K562 (cell line): ENCODE measurements at regions not wholly inside any gene's neighbourhood (a gene's known extent, or its start where the extent isn't known, plus 50 kb on each side); places are given as distances from the start of the nearest gene placed in this dataset.

ENCODE experiments used
- ATAC-seq: fragments of 200-7000 bp; cut with Tn5 transposase; 3 replicates; pipeline ENCODE4 v1.9.1; 2020; ENCODE audit warnings: moderate library complexity
- BruUV-seq: library from RNA; stranded (reverse); fragments of 400-500 nt; replicated peaks from 2 replicates; lab custom pipeline; 2021; lab: Mats Ljungman, UMichigan
- CTCF ChIA-PET: fragments of 300-600 bp; formaldehyde crosslinking; extraction: SDS; loops from one replicate; lab custom pipeline; 2021; ENCODE audit warnings: low intra/inter-chr PET ratio; lab: Yijun Ruan, JAX
- POLR2A ChIA-PET: fragments of 300-600, 350-650 bp; sonication (Branson Sonifier 250); formaldehyde crosslinking; extraction: SDS; loops from one replicate; lab custom pipeline; 2021; ENCODE audit warnings: antibody characterized with exemption, inconsistent platforms; lab: Yijun Ruan, JAX
- DNase-seq, 4 experiments: peaks; one replicate each; pipeline versions ENCODE4 v3.0.0 to v3.0.0-alpha.2; 2011 to 2018; ENCODE audit warnings: low spot score in 3 of 4, mixed read lengths in 3 of 4; ENCODE audit errors: extremely low read depth in 1 of 4
- FAIRE-seq: peaks from 2 replicates; lab custom pipeline; 2011; peaks lifted over from hg19 to GRCh38; lab: Jason Lieb, UNC
- H2AFZ ChIP-seq: 2 replicates; pipeline ENCODE4 v1.6.0; 2011; ENCODE audit warnings: low read depth, low read length, control low read depth, inconsistent platforms
- H3K27ac ChIP-seq: fragments of 200-600 bp; 3 replicates; pipeline ENCODE4 v1.8.0; 2011; ENCODE audit warnings: low read depth, mild to moderate bottlenecking, control low read depth, inconsistent platforms, low read length, moderate library complexity, mixed read lengths; ENCODE audit errors: extremely low read depth
- H3K27me3 ChIP-seq, 2 experiments: fragments of 300-600 bp in 1 of 2; 2 replicates in 1 of 2; 3 replicates in 1 of 2; pipeline versions ENCODE4 v1.6.0 to v1.8.0; 2011; ENCODE audit warnings: inconsistent platforms in 2 of 2, low read length in 2 of 2, mild to moderate bottlenecking in 1 of 2, mixed read lengths in 1 of 2, moderate library complexity in 1 of 2; ENCODE audit not compliant: control insufficient read depth in 2 of 2, insufficient read depth in 2 of 2
- H3K36me3 ChIP-seq: fragments of 300-600 bp; 3 replicates; pipeline ENCODE4 v1.8.0; 2011; ENCODE audit warnings: mild to moderate bottlenecking, low read length, inconsistent platforms; ENCODE audit not compliant: control insufficient read depth, insufficient read depth
- H3K4me1 ChIP-seq, 2 experiments: fragments of 200-600 bp in 1 of 2; replicated peaks in 1 of 2; 2 replicates in 1 of 2; 3 replicates in 1 of 2; pipeline versions ENCODE4 v1.5.1 to v1.8.0; 2011; ENCODE audit warnings: inconsistent platforms in 2 of 2, low read length in 2 of 2, mild to moderate bottlenecking in 1 of 2, mixed read lengths in 1 of 2, moderate library complexity in 1 of 2; ENCODE audit not compliant: control insufficient read depth in 2 of 2, insufficient read depth in 2 of 2
- H3K4me2 ChIP-seq: 2 replicates; pipeline ENCODE4 v1.6.1; 2011; ENCODE audit warnings: low read length, control low read depth, inconsistent platforms, mixed read lengths; ENCODE audit not compliant: insufficient read depth
- H3K4me3 ChIP-seq: fragments of 200-600 bp; sonication (generic), shearing (Covaris generic); 2 replicates; pipeline ENCODE4 v1.5.1; 2016; ENCODE audit warnings: control low read depth, inconsistent platforms
- H3K79me2 ChIP-seq: fragments of 200-600 bp; 3 replicates; pipeline ENCODE4 v1.8.0; 2011; ENCODE audit warnings: low read length, inconsistent platforms; ENCODE audit not compliant: control insufficient read depth, insufficient read depth
- H3K9ac ChIP-seq, 2 experiments: 2 replicates each; pipeline versions ENCODE4 v1.6.0 to v1.6.1; 2011; ENCODE audit warnings: low read depth in 2 of 2, low read length in 2 of 2, control low read depth in 1 of 2, inconsistent platforms in 1 of 2, mild to moderate bottlenecking in 1 of 2, mixed read lengths in 1 of 2; ENCODE audit not compliant: insufficient read depth in 1 of 2
- H3K9me1 ChIP-seq: one replicate; pipeline ENCODE4 v1.6.0; 2011; ENCODE audit warnings: inconsistent platforms, mild to moderate bottlenecking, low read length, moderate library complexity; ENCODE audit not compliant: control insufficient read depth, insufficient read depth
- H3K9me3 ChIP-seq: replicated peaks from 2 replicates; pipeline ENCODE4 v1.5.1; 2011; ENCODE audit warnings: low read depth, low read length, inconsistent platforms; ENCODE audit not compliant: control insufficient read depth, insufficient read depth
- H4K20me1 ChIP-seq: replicated peaks from 2 replicates; pipeline ENCODE4 v1.6.1; 2011; ENCODE audit warnings: low read length, inconsistent platforms, mixed read lengths; ENCODE audit not compliant: control insufficient read depth, insufficient read depth
- ADNP ChIP-seq: fragments of 200-800 bp; sonication (Bioruptor generic); IDR thresholded peaks from 2 replicates; pipeline ENCODE4 v1.6.1; 2016; ENCODE audit warnings: missing genetic modification characterization, missing compliant biosample characterization
- FIP1L1 ChIP-seq: fragments of 200-400 bp; formaldehyde crosslinking; IDR thresholded peaks from 2 replicates; pipeline ENCODE4 v1.6.1; 2018; ENCODE audit warnings: mild to moderate bottlenecking, low read depth, low read length; ENCODE audit not compliant: poor library complexity, severe bottlenecking
- HINFP ChIP-seq: fragments of 450-650 bp; conservative IDR thresholded peaks from 2 replicates; pipeline ENCODE4 v1.6.1; 2016; ENCODE audit warnings: missing genetic modification characterization, low read depth, mild to moderate bottlenecking, control low read depth, missing compliant biosample characterization
- LARP7 ChIP-seq: fragments of 450-650 bp; IDR thresholded peaks from 2 replicates; pipeline ENCODE4 v1.6.1; 2016
- MAFF ChIP-seq: IDR thresholded peaks from 2 replicates; pipeline ENCODE4 v1.6.1; 2012; ENCODE audit warnings: low read length, improper control_type of control experiment
- NR2C1 ChIP-seq, 2 experiments: fragments of 450-650 bp; IDR thresholded peaks; 2 replicates each; pipeline ENCODE4 v1.6.1; 2017; ENCODE audit warnings: mild to moderate bottlenecking in 2 of 2, antibody characterized with exemption in 1 of 2, inconsistent platforms in 1 of 2, missing compliant biosample characterization in 1 of 2, missing genetic modification characterization in 1 of 2
- POLR2AphosphoS5 ChIP-seq: IDR thresholded peaks from 2 replicates; pipeline ENCODE4 v1.6.1; 2011; ENCODE audit warnings: mild to moderate bottlenecking, low read depth, low read length, moderate library complexity; ENCODE audit not compliant: control insufficient read depth, insufficient read depth
- RUNX1 ChIP-seq: sonication (generic); IDR thresholded peaks from 2 replicates; pipeline ENCODE4 v1.6.1; 2016; ENCODE audit warnings: antibody characterized with exemption, low read depth
- SIN3B ChIP-seq: fragments of 450-650 bp; IDR thresholded peaks from 2 replicates; pipeline ENCODE4 v1.6.1; 2017; ENCODE audit warnings: low read depth, mild to moderate bottlenecking, moderate library complexity
- SMARCC2 ChIP-seq: fragments of 450-650 bp; IDR thresholded peaks from 2 replicates; pipeline ENCODE4 v1.6.1; 2017; ENCODE audit warnings: antibody characterized with exemption, moderate library complexity, mild to moderate bottlenecking, low read depth
- THRA ChIP-seq: fragments of 450-650 bp; IDR thresholded peaks from 2 replicates; pipeline ENCODE4 v1.6.1; 2017; ENCODE audit warnings: mild to moderate bottlenecking, moderate library complexity
- ZBTB49 ChIP-seq: sonication (generic); formaldehyde crosslinking; IDR thresholded peaks from 2 replicates; pipeline ENCODE4 v1.8.0; 2022; ENCODE audit warnings: missing genetic modification reagents, mild to moderate bottlenecking, borderline replicate concordance
- ZNF212 ChIP-seq: fragments of 450-650 bp; formaldehyde crosslinking; IDR thresholded peaks from 2 replicates; pipeline ENCODE4 v1.4.0; 2020; ENCODE audit warnings: mild to moderate bottlenecking
- ZNF395 ChIP-seq: fragments of 200-800 bp; sonication (Bioruptor generic); IDR thresholded peaks from 2 replicates; pipeline ENCODE4 v1.6.1; 2017; ENCODE audit warnings: missing genetic modification characterization, missing compliant biosample characterization
- ZNF408 ChIP-seq: fragments of 250-450 bp; sonication (Bioruptor Pico); IDR thresholded peaks from 2 replicates; pipeline ENCODE4 v1.4.0; 2020; ENCODE audit warnings: low read depth, mild to moderate bottlenecking, moderate library complexity
- ZNF551 ChIP-seq: fragments of 250-450 bp; sonication (Bioruptor Pico); IDR thresholded peaks from 2 replicates; pipeline ENCODE4 v1.5.0; 2021; ENCODE audit warnings: mild to moderate bottlenecking, moderate library complexity
- WGBS: fragments of 100-300 bp; shearing (Covaris generic); methylation state at CpG from one replicate; pipeline ENCODE4 v1.1.6; 2016; ENCODE audit warnings: low coverage, mixed read lengths; ENCODE audit not compliant: insufficient coverage; ENCODE audit errors: missing lambda C conversion rate; 5-methylcytosine and 5-hydroxymethylcytosine counted together
- in situ Hi-C: fragments of 300-500 bp; cut with MboI; formaldehyde crosslinking; loops from 4 replicates; pipeline ENCODE4 v1.15.0; 2018; ENCODE audit warnings: inconsistent platforms, mixed read lengths
- intact Hi-C: fragments of 100-400 bp; cut with micrococcal nuclease; formaldehyde crosslinking; loops from 2 replicates; pipeline ENCODE4 v1.14.2; 2022

- no peaks in the 10 kb centered on the region for H3K4me1 ChIP-seq
- CTCF ChIA-PET, result no interaction called here
- 52% methylated on average over 15 of the region's 15 CpGs for WGBS
- H3K27me3 ChIP-seq, result no peaks in the 10 kb centered on the region
- no peak overlapping the region for H2AFZ ChIP-seq
- intact Hi-C loops (no loop called here), in situ Hi-C loops (no loop called here)
- H3K4me3 ChIP-seq, result no peak overlapping the region
- H3K79me2 ChIP-seq, result no peaks in the 10 kb centered on the region
- BruUV-seq, result no TSS peak
- FAIRE-seq (no peak), DNase-seq (no peak), ATAC-seq (no peak)
- no peaks in the 10 kb centered on the region for H3K36me3 ChIP-seq
- no peaks in the 10 kb centered on the region for H3K9me1 ChIP-seq
- H3K9me3 ChIP-seq, result no peaks in the 10 kb centered on the region
- no peak overlapping the region for H3K27ac ChIP-seq
- no peak overlapping the region for H3K4me2 ChIP-seq
- POLR2A ChIA-PET, result no interaction called here
- no peaks in the 10 kb centered on the region for H4K20me1 ChIP-seq
- H3K9ac ChIP-seq, result no peak overlapping the region
- TF ChIP-seq HINFP (no peak), POLR2AphosphoS5 (no peak), MAFF (no peak), LARP7 (no peak), ZNF395 (CRISPR knock-in tag) (no peak), RUNX1 (no peak), ZBTB49 (CRISPR knock-in tag) (no peak), ZNF551 (no peak), SIN3B (no peak), ZNF408 (CRISPR knock-in tag) (no peak), THRA (no peak), SMARCC2 (no peak), FIP1L1 (no peak), ZNF212 (CRISPR knock-in tag) (no peak), ADNP (tag) (no peak), NR2C1 (IDR thresholded peaks at IDR 0.05) (no peak), NR2C1 (tag; IDR thresholded peaks at IDR 0.05) (no peak)
Observed at GRCh38 chr1:60271041-60271440, 197.5 kb upstream of the C1orf87 start.
